OCI-LY7 (cell line): ENCODE measurements at regions not wholly inside any gene's neighbourhood (a gene's known extent, or its start where the extent isn't known, plus 50 kb on each side); places are given as distances from the start of the nearest gene placed in this dataset.

Experiments used
- EZH2phosphoT487 ChIP-seq: fragments of 200-600 bp; sonication (generic); IDR thresholded peaks from 2 replicates; pipeline ENCODE4 v1.6.1; 2018; ENCODE audit warnings: low read depth, borderline replicate concordance, mild to moderate bottlenecking, mixed run types, antibody characterized with exemption, low read length, moderate library complexity, mixed read lengths
- TF ChIP-seq, protein P1 (sequence below): fragments of 200-600 bp; sonication (generic); conservative IDR thresholded peaks from 2 replicates; pipeline ENCODE4 v1.5.1; 2014; ENCODE audit warnings: mild to moderate bottlenecking, antibody characterized with exemption, low read length, moderate library complexity, mixed read lengths

GRCh38 chr18:72935744-72936143, 68.0 kb upstream of the NETO1 start:
- TF ChIP-seq, protein P1, sequence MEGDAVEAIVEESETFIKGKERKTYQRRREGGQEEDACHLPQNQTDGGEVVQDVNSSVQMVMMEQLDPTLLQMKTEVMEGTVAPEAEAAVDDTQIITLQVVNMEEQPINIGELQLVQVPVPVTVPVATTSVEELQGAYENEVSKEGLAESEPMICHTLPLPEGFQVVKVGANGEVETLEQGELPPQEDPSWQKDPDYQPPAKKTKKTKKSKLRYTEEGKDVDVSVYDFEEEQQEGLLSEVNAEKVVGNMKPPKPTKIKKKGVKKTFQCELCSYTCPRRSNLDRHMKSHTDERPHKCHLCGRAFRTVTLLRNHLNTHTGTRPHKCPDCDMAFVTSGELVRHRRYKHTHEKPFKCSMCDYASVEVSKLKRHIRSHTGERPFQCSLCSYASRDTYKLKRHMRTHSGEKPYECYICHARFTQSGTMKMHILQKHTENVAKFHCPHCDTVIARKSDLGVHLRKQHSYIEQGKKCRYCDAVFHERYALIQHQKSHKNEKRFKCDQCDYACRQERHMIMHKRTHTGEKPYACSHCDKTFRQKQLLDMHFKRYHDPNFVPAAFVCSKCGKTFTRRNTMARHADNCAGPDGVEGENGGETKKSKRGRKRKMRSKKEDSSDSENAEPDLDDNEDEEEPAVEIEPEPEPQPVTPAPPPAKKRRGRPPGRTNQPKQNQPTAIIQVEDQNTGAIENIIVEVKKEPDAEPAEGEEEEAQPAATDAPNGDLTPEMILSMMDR: no peak
- TF ChIP-seq EZH2phosphoT487: no peak
